SJCRH30 (cell line): ENCODE measurements at regions not wholly inside any gene's neighbourhood (a gene's known extent, or its start where the extent isn't known, plus 50 kb on each side); places are given as distances from the start of the nearest gene placed in this dataset.
"Not testable (repeated sequence)": the region's sequence is repeated elsewhere in the genome, so short reads cannot be mapped to it uniquely, and the experiment has no call there.

Experiments used
- DNase-seq, 2 experiments: peaks; one replicate each; pipeline ENCODE4 v3.0.0-alpha.2; 2015 to 2020
- H3K27ac ChIP-seq: fragments of 250-450 bp; sonication (Bioruptor Pico); 2 replicates; pipeline ENCODE4 v1.5.1; 2020; ENCODE audit warnings: mild to moderate bottlenecking, moderate library complexity
- H3K27me3 ChIP-seq: fragments of 250-450 bp; sonication (Bioruptor Pico); 2 replicates; pipeline ENCODE4 v1.5.1; 2020; ENCODE audit warnings: mild to moderate bottlenecking, moderate library complexity
- H3K36me3 ChIP-seq: fragments of 250-450 bp; sonication (Bioruptor Pico); 2 replicates; pipeline ENCODE4 v1.5.1; 2020; ENCODE audit warnings: mild to moderate bottlenecking, moderate library complexity
- H3K4me1 ChIP-seq: fragments of 250-450 bp; sonication (Bioruptor Pico); 2 replicates; pipeline ENCODE4 v1.5.1; 2020; ENCODE audit warnings: mild to moderate bottlenecking, moderate library complexity
- H3K4me3 ChIP-seq: fragments of 250-450 bp; sonication (Bioruptor Pico); 2 replicates; pipeline ENCODE4 v1.5.1; 2020; ENCODE audit warnings: mild to moderate bottlenecking, moderate library complexity
- H3K9me3 ChIP-seq: fragments of 250-450 bp; sonication (Bioruptor Pico); replicated peaks from 2 replicates; pipeline ENCODE4 v1.5.1; 2020; ENCODE audit warnings: mild to moderate bottlenecking, moderate library complexity

- no peaks in the 10 kb centered on the region for H3K4me1 ChIP-seq
- H3K27ac ChIP-seq, result no peak overlapping the region
- no peak for DNase-seq
- H3K36me3 ChIP-seq, result no peaks in the 10 kb centered on the region
- H3K9me3 ChIP-seq, result no peaks in the 10 kb centered on the region; the same call in 1 of the 2 replicates
- no peak overlapping the region for H3K4me3 ChIP-seq
- H3K27me3 ChIP-seq, result no peaks in the 10 kb centered on the region
These were observed 365.6 kb upstream of the KLF4 start for GRCh38 chr9:107855164-107855563.

GRCh38 chr9:107853461-107853860 is 363.9 kb upstream of the KLF4 start:
- Histone ChIP-seq H3K9me3 (no peaks in the 10 kb centered on the region; the same call in 1 of the 2 replicates), H3K4me3 (no peak overlapping the region), H3K27me3 (no peaks in the 10 kb centered on the region), H3K27ac (no peak overlapping the region), H3K4me1 (no peaks in the 10 kb centered on the region), H3K36me3 (no peaks in the 10 kb centered on the region)
- no peak for DNase-seq

DNA sequence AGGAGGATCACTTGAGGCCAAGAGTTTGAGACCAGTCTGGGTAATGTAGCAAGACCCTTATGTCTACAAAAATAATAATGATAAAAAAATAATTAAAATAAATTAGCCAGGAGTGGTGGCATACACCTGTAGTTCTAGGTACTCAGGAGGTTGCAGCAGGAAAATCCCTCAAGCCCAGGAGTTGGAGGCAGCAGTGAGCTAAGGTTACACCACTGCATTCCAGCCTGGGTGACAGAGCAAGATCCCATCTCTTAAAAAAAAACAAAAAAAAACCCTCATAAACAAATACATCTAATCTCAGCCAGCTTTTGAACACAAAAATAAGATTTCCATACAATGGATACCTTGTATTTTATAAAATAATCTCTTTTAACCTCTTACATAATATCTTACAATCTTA is 363.3 kb upstream of the KLF4 start:
- H3K36me3 ChIP-seq, result no peaks in the 10 kb centered on the region
- H3K27ac ChIP-seq, result no peak overlapping the region
- H3K4me1 ChIP-seq, result no peaks in the 10 kb centered on the region
- H3K4me3 ChIP-seq, result no peak overlapping the region
- no peak for DNase-seq
- no peaks in the 10 kb centered on the region; the same call in 1 of the 2 replicates for H3K9me3 ChIP-seq
- no peaks in the 10 kb centered on the region for H3K27me3 ChIP-seq

DNA sequence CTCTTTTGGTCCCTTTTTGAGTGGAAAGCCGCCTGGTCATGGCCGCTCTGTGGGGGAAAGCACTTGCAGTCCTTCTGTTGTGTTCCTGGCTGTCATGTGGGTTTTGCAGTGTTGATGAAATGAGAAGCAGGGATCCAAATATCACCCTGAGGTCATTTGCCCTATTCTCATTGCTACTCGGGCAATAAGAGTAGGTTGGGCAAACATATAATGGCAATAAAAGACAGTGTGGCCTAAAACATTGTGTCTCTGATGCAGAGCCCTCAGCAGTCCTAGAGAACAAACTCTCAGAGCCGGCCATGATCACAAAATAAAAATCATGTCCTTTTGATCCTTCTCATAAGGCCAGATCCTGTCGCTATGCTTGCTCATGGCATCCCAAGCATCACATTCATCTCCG is 361.1 kb upstream of the KLF4 start:
- no peaks in the 10 kb centered on the region; the same call in 1 of the 2 replicates for H3K9me3 ChIP-seq
- no peaks in the 10 kb centered on the region for H3K4me1 ChIP-seq
- no peaks in the 10 kb centered on the region for H3K36me3 ChIP-seq
- H3K27me3 ChIP-seq, result no peaks in the 10 kb centered on the region
- H3K4me3 ChIP-seq, result no peak overlapping the region
- H3K27ac ChIP-seq, result no peak overlapping the region
- DNase-seq, result no peak

DNA sequence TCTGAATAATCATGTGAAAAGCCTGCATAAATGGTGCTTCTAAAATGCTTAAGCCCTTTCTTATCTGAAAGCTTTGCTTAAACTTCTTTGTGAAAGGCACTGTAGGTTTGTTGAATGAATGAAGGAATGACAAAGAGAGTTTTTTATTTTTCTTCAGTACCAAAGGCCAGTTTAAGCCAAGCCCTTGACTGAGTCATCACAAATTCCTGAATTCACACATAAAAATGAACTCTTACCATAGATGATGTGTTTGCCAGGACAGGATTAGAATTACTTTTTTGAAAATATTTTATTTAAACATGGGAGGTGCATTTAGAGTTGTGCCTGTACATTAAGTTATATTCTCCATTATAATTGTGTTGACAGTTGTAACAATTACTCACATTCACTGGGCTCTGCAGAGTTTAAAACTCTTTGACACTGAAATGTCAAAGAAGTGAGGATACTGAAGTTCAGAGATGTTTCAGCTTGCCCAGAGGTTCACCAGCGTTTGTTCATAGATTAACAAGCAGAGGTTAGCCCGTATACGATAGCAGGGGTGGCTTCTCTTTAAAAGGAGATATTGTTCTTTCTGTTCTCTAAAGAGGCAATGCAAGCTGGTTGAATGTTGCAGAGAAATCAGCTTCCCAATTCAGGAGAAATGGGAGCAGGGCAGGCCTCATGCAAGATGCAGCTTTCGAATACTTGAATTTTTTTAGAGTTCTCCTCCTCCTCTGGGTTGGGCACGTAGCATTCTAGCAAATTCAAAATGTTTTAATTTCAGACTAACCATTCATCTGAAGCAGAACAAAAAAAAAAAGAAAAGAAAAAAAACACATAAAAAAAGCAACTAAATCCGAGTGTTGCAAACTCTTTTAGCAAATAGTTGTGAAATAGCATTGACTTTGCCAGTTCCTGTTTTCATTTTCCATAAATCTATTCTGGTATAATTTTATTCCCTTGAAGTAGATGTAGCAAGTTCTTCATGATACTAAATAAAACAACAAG is 358.7 kb upstream of the KLF4 start:
- Histone ChIP-seq H3K9me3 (no peaks in the 10 kb centered on the region), H3K27me3 (no peaks in the 10 kb centered on the region), H3K27ac (no peak overlapping the region), H3K4me3 (no peak overlapping the region), H3K36me3 (no peaks in the 10 kb centered on the region), H3K4me1 (no peaks in the 10 kb centered on the region)
- DNase-seq, result no peak

GRCh38 chr9:107842530-107842929 is 353.0 kb upstream of the KLF4 start:
- Histone ChIP-seq H3K4me1 (no peaks in the 10 kb centered on the region), H3K4me3 (no peak overlapping the region), H3K27ac (no peak overlapping the region), H3K9me3 (no peaks in the 10 kb centered on the region), H3K36me3 (no peaks in the 10 kb centered on the region), H3K27me3 (no peaks in the 10 kb centered on the region; the same call in 1 of the 2 replicates)
- DNase-seq, result no peak

- no peaks in the 10 kb centered on the region for H3K9me3 ChIP-seq
These were observed 351.5 kb upstream of the KLF4 start for GRCh38 chr9:107841076-107841475.

GRCh38 chr9:107839371-107839770 is 349.8 kb upstream of the KLF4 start:
- no peaks in the 10 kb centered on the region for H3K9me3 ChIP-seq
- no peak overlapping the region for H3K4me3 ChIP-seq
- H3K27ac ChIP-seq, result no peak overlapping the region
- H3K4me1 ChIP-seq, result no peaks in the 10 kb centered on the region
- H3K36me3 ChIP-seq, result no peaks in the 10 kb centered on the region
- H3K27me3 ChIP-seq, result no peaks in the 10 kb centered on the region; the same call in 1 of the 2 replicates
- DNase-seq, result no peak

More at GRCh38 chr9:107841076-107841475, 351.5 kb upstream of the KLF4 start:
- no peak overlapping the region for H3K27ac ChIP-seq
- no peak overlapping the region for H3K4me3 ChIP-seq
- H3K4me1 ChIP-seq, result no peaks in the 10 kb centered on the region
- no peak for DNase-seq
- H3K36me3 ChIP-seq, result no peaks in the 10 kb centered on the region
- no peaks in the 10 kb centered on the region; the same call in 1 of the 2 replicates for H3K27me3 ChIP-seq

GRCh38 chr9:107838766-107839165 is 349.2 kb upstream of the KLF4 start:
- no peaks in the 10 kb centered on the region for H3K4me1 ChIP-seq
- H3K27me3 ChIP-seq, result no peaks in the 10 kb centered on the region; the same call in 1 of the 2 replicates
- H3K9me3 ChIP-seq, result no peaks in the 10 kb centered on the region
- no peak overlapping the region for H3K4me3 ChIP-seq
- no peak for DNase-seq
- H3K27ac ChIP-seq, result no peak overlapping the region
- no peaks in the 10 kb centered on the region for H3K36me3 ChIP-seq

- Histone ChIP-seq H3K36me3 (no peaks in the 10 kb centered on the region), H3K9me3 (no peaks in the 10 kb centered on the region), H3K27me3 (no peaks in the 10 kb centered on the region; the same call in 1 of the 2 replicates), H3K27ac (no peak overlapping the region), H3K4me3 (no peak overlapping the region), H3K4me1 (no peaks in the 10 kb centered on the region)
- DNase-seq, result no peak
These were observed 346.7 kb upstream of the KLF4 start for GRCh38 chr9:107836300-107836699.

DNA sequence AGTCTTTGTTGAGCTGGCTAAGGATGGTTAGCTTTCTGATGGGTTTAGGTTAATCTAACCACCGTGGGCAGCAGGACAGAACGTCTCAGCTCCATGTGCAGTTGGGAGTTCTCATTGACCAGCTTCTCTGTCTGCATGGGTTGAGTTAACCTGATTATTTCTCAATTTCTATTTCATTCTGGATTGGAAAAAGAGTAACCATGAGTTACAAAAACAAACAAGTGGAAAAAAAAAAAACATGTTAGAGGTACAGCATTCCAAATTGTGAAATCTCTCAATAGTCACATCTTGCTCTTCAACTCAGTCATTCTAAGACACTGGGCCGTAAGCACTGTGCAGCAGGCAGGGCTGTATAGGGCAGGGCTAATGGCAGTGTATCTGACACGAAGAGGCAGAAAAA is 343.7 kb upstream of the KLF4 start:
- Histone ChIP-seq H3K27me3 (no peaks in the 10 kb centered on the region), H3K4me1 (no peaks in the 10 kb centered on the region), H3K4me3 (no peak overlapping the region), H3K27ac (no peak overlapping the region), H3K36me3 (no peaks in the 10 kb centered on the region), H3K9me3 (no peaks in the 10 kb centered on the region)
- no peak for DNase-seq

DNA sequence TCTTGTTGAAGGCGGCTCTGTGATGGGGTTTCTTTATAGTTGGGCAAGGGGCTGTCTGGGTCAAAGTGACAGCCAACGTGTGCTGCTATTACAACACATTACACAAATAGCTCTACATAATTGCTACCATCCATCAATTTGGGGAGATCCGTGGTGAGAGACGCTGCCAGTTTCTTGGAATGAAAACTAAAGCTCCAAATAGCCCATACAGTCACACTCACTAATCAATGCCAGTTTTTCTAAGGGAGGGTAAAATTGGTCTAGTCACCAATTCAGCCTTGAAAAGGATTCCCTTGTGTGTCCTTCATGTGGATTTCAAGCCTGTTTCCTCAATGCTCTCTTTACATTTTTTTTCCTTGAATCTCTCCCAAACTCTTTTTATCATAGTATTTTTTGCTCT is 343.3 kb upstream of the KLF4 start:
- Histone ChIP-seq H3K36me3 (no peaks in the 10 kb centered on the region), H3K27ac (no peak overlapping the region), H3K27me3 (no peaks in the 10 kb centered on the region), H3K9me3 (no peaks in the 10 kb centered on the region), H3K4me3 (no peak overlapping the region), H3K4me1 (no peaks in the 10 kb centered on the region)
- DNase-seq, result no peak

- Histone ChIP-seq H3K36me3 (no peaks in the 10 kb centered on the region), H3K27ac (no peak overlapping the region), H3K9me3 (no peaks in the 10 kb centered on the region), H3K4me1 (no peaks in the 10 kb centered on the region), H3K27me3 (no peaks in the 10 kb centered on the region), H3K4me3 (no peak overlapping the region)
- no peak for DNase-seq
These were observed 340.9 kb upstream of the KLF4 start for GRCh38 chr9:107830479-107830878.

GRCh38 chr9:107827884-107828283 is 338.3 kb upstream of the KLF4 start:
- H3K4me1 ChIP-seq, result no peaks in the 10 kb centered on the region
- no peaks in the 10 kb centered on the region for H3K36me3 ChIP-seq
- H3K4me3 ChIP-seq, result no peak overlapping the region
- no peak for DNase-seq
- H3K27me3 ChIP-seq, result no peaks in the 10 kb centered on the region
- H3K9me3 ChIP-seq, result no peaks in the 10 kb centered on the region
- H3K27ac ChIP-seq, result no peak overlapping the region

DNA sequence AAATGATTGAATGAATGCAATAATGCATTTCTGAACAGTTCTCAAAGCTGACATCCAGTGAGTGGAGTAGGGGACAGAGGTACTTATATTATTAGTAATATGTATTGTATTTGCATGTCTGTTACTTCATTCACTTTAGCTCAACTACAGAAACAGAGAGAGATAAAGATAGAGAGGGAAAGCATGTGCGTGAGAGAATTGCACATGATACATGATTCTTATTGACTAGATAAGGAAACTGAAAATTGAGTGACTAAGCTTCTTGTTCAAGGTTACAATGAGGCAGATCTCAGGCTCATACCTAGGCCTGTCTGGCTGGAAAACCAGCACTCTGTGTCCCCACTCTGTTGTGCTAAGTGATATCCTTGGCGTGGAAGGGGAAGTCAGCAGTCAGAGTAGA is 337.7 kb upstream of the KLF4 start:
- no peaks in the 10 kb centered on the region for H3K9me3 ChIP-seq
- H3K36me3 ChIP-seq, result no peaks in the 10 kb centered on the region
- no peaks in the 10 kb centered on the region for H3K4me1 ChIP-seq
- no peak for DNase-seq
- no peak overlapping the region for H3K27ac ChIP-seq
- H3K4me3 ChIP-seq, result no peak overlapping the region
- H3K27me3 ChIP-seq, result no peaks in the 10 kb centered on the region

- not testable (repeated sequence) for DNase-seq, H3K27ac ChIP-seq, H3K9me3 ChIP-seq, H3K27me3 ChIP-seq, H3K4me3 ChIP-seq, H3K36me3 ChIP-seq, H3K4me1 ChIP-seq
These were observed 337.1 kb upstream of the KLF4 start for GRCh38 chr9:107826688-107826983.
